ENCODE measurements at regions not wholly inside any gene's neighbourhood (a gene's known extent, or its start where the extent isn't known, plus 50 kb on each side); places are given as distances from the start of the nearest gene placed in this dataset.

DNA sequence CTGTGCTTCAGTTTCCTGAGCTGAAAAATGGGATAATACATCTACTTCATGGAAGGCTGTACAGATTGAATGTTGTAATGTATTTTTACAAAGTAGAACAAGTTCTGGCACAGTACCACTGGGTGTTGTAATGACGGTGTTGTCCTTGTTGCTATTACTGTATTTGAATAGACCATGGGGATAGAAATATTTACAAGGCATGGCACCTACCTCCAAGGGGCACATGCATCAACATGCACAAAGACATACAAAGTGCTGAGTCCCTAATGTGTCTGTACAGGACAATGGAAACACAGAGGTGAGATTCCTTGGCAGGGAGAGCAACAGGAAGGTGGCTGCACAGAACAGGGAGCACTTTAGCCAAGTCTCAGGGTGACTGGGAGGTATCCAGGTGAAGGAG lies 930.6 kb upstream of the TMEM132C start (continued):
- TF ChIP-seq STAT6 (CRISPR knock-in tag; conservative IDR thresholded peaks at IDR 0.05; ENCODE audit: low read depth) (no peak), TEAD4 (CRISPR knock-in tag; IDR thresholded peaks at IDR 0.05) (no peak), ZMAT4 (CRISPR knock-in tag; IDR thresholded peaks at IDR 0.05) (no peak)

DNA sequence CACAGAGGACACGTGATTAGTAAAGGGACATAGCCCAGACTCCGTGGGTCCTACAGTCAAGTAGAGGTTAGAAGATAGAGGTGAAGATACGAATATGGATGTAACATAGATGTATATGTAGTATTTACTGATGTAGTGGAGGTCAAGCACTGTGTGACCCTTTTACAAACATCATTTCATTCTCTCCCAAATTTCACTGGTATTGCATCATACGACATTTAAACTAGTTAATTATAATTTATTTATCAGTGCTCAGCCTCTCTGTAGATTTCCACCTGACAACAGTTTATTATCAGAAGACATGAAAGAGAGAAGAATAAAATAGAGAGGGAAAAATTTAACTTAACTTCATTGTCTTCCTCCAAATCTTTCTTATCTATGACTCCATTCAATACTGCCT lies 927.9 kb upstream of the TMEM132C start:
- POLR2A ChIA-PET, result no interaction called here
- H3K36me3 Mint-ChIP-seq, result peaks cover 70% of the 10 kb centered on the region
- peaks cover 80% of the 10 kb centered on the region for H3K9me3 Mint-ChIP-seq
- H3K4me3 Mint-ChIP-seq, result no peak overlapping the region
- peaks cover 3% of the 10 kb centered on the region for H3K27me3 Mint-ChIP-seq (ENCODE audit: low read depth)
- ATAC-seq (no peak), DNase-seq (ENCODE audit: low spot score) (no peak)
- TF ChIP-seq, protein P1, sequence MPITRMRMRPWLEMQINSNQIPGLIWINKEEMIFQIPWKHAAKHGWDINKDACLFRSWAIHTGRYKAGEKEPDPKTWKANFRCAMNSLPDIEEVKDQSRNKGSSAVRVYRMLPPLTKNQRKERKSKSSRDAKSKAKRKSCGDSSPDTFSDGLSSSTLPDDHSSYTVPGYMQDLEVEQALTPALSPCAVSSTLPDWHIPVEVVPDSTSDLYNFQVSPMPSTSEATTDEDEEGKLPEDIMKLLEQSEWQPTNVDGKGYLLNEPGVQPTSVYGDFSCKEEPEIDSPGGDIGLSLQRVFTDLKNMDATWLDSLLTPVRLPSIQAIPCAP (CRISPR knock-in tag; IDR thresholded peaks at IDR 0.05), result no peak
- TF ChIP-seq STAT6 (CRISPR knock-in tag; conservative IDR thresholded peaks at IDR 0.05; ENCODE audit: low read depth) (no peak), TEAD4 (CRISPR knock-in tag; IDR thresholded peaks at IDR 0.05) (no peak), GRHL2 (CRISPR knock-in tag; IDR thresholded peaks at IDR 0.05; ENCODE audit: insufficient replicate concordance, severe bottlenecking) (no peak), FOXP1 (CRISPR knock-in tag; IDR thresholded peaks at IDR 0.05; ENCODE audit: borderline replicate concordance) (no peak), ATF1 (CRISPR knock-in tag; IDR thresholded peaks at IDR 0.05) (no peak), ZNF219 (CRISPR knock-in tag; IDR thresholded peaks at IDR 0.05; ENCODE audit: borderline replicate concordance) (no peak), ATF3 (CRISPR knock-in tag; conservative IDR thresholded peaks at IDR 0.05) (no peak), ELF4 (CRISPR knock-in tag; IDR thresholded peaks at IDR 0.05; ENCODE audit: low read depth) (no peak), MAX (CRISPR knock-in tag; IDR thresholded peaks at IDR 0.05) (no peak)
- TF ChIP-seq, protein P2, sequence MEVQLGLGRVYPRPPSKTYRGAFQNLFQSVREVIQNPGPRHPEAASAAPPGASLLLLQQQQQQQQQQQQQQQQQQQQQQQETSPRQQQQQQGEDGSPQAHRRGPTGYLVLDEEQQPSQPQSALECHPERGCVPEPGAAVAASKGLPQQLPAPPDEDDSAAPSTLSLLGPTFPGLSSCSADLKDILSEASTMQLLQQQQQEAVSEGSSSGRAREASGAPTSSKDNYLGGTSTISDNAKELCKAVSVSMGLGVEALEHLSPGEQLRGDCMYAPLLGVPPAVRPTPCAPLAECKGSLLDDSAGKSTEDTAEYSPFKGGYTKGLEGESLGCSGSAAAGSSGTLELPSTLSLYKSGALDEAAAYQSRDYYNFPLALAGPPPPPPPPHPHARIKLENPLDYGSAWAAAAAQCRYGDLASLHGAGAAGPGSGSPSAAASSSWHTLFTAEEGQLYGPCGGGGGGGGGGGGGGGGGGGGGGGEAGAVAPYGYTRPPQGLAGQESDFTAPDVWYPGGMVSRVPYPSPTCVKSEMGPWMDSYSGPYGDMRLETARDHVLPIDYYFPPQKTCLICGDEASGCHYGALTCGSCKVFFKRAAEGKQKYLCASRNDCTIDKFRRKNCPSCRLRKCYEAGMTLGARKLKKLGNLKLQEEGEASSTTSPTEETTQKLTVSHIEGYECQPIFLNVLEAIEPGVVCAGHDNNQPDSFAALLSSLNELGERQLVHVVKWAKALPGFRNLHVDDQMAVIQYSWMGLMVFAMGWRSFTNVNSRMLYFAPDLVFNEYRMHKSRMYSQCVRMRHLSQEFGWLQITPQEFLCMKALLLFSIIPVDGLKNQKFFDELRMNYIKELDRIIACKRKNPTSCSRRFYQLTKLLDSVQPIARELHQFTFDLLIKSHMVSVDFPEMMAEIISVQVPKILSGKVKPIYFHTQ (CRISPR knock-in tag; IDR thresholded peaks at IDR 0.05), result no peak
- TF ChIP-seq, protein P3, sequence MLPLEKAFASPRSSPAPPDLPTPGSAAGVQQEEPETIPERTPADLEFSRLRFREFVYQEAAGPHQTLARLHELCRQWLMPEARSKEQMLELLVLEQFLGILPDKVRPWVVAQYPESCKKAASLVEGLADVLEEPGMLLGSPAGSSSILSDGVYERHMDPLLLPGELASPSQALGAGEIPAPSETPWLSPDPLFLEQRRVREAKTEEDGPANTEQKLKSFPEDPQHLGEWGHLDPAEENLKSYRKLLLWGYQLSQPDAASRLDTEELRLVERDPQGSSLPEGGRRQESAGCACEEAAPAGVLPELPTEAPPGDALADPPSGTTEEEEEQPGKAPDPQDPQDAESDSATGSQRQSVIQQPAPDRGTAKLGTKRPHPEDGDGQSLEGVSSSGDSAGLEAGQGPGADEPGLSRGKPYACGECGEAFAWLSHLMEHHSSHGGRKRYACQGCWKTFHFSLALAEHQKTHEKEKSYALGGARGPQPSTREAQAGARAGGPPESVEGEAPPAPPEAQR (CRISPR knock-in tag; IDR thresholded peaks at IDR 0.05), result no peak
- CTCF ChIA-PET, result no interaction called here
- no peaks in the 10 kb centered on the region for H3K4me1 Mint-ChIP-seq
- H3K27ac Mint-ChIP-seq, result no peak overlapping the region
